Heart left ventricle (tissue), 13 donors: ENCODE measurements at regions not wholly inside any gene's neighbourhood (a gene's known extent, or its start where the extent isn't known, plus 50 kb on each side); places are given as distances from the start of the nearest gene placed in this dataset.

Experiments used
- CTCF ChIP-seq, 12 donors: fragments of 200-600 bp; sonication (generic) in 4 of 12; IDR thresholded peaks; one replicate each; pipeline versions ENCODE4 v1.5.0 to v1.8.0; 2018 to 2022; ENCODE audit warnings: antibody characterized with exemption in 12 of 12, mild to moderate bottlenecking in 5 of 12
- POLR2A ChIP-seq, 2 donors: fragments of 450-650 bp; IDR thresholded peaks; one replicate each; pipeline ENCODE4 v1.6.1; 2017; ENCODE audit warnings: antibody characterized with exemption in 2 of 2, mild to moderate bottlenecking in 2 of 2, moderate library complexity in 2 of 2
- donor health status: ischemic (EF 13 %, LVEDD 7.1; RV severe dilation, severe dysfunction).
- donor health status: DM: no; HTN: yes; CAD: no.
- donor health status: DM: no; HTN: no; CAD: no.
- donor health status: ischemic (EF 25% LVEDD 6.9; RV normal size, moderate dysfunction).
- donor health status: ischemic (EF 25% LVEDD 5.7; RV mildly dilated, moderate dysfunction).
- donor health status: ischemic (EF 35%, LVEDD 5.7; RV mildly dilated, moderate dysfunction).
- donor health status: nonischemic (EF 11% LVEDD 7.7; RV severe dilation, severe dysfunction).
- donor health status: DM: yes; HTN: yes; CAD: no.
- donor health status: PGD.
- donor health status: ischemic (EF 29% LVEDD 5.4; RV normal size, mild dysfunction).
- donor health status: nonischemic (EF 23%, LVEDD 6.1; RV moderate dilation, normal function).

- no peak for TF ChIP-seq CTCF (IDR thresholded peaks at IDR 0.05)
- no peak for TF ChIP-seq POLR2A (IDR thresholded peaks at IDR 0.05)
Measured at GRCh38 chr14:58978343-58978742, 210.1 kb upstream of the DAAM1 start.
